ENCODE measurements at regions not wholly inside any gene's neighbourhood (a gene's known extent, or its start where the extent isn't known, plus 50 kb on each side); places are given as distances from the start of the nearest gene placed in this dataset.
"Not testable (repeated sequence)": the region's sequence is repeated elsewhere in the genome, so short reads cannot be mapped to it uniquely, and the experiment has no call there.

GRCh38 chr6:3920321-3920720 lies 71.1 kb downstream of the FAM50B start:
- no peak overlapping the region for H3K4me3 ChIP-seq (ENCODE audit: low read length)
- DNase-seq (ENCODE audit: low read depth), result no peak
- no peak for TF ChIP-seq CTCF (conservative IDR thresholded peaks at IDR 0.05; ENCODE audit: low read depth, low read length)

- no peak for DNase-seq (ENCODE audit: low read depth)
- no peak for TF ChIP-seq CTCF (conservative IDR thresholded peaks at IDR 0.05; ENCODE audit: low read depth, low read length)
- H3K4me3 ChIP-seq (ENCODE audit: low read length), result no peak overlapping the region
Measured at GRCh38 chr6:3921663-3922062, 72.5 kb downstream of the FAM50B start.

GRCh38 chr6:3922619-3923018 lies 73.4 kb downstream of the FAM50B start:
- not testable (repeated sequence) for DNase-seq (ENCODE audit: low read depth); H3K4me3 ChIP-seq (ENCODE audit: low read length)

GRCh38 chr6:3925223-3926149 lies 76.3 kb downstream of the FAM50B start:
- H3K4me3 ChIP-seq (ENCODE audit: low read length), result not testable (repeated sequence)

GRCh38 chr6:3926150-3926482 lies 76.9 kb downstream of the FAM50B start:
- no peak for TF ChIP-seq CTCF (conservative IDR thresholded peaks at IDR 0.05; ENCODE audit: low read depth, low read length)
- no peak for DNase-seq (ENCODE audit: low read depth)
- no peak overlapping the region for H3K4me3 ChIP-seq (ENCODE audit: low read length)

More at GRCh38 chr6:3925223-3926149, 76.3 kb downstream of the FAM50B start:
- DNase-seq (ENCODE audit: low read depth), result not testable (repeated sequence)

GRCh38 chr6:3928111-3928510 lies 78.9 kb downstream of the FAM50B start:
- no peak overlapping the region for H3K4me3 ChIP-seq (ENCODE audit: low read length)
- DNase-seq (ENCODE audit: low read depth), result no peak
- no peak for TF ChIP-seq CTCF (conservative IDR thresholded peaks at IDR 0.05; ENCODE audit: low read depth, low read length)

- no peak for DNase-seq (ENCODE audit: low read depth)
- TF ChIP-seq CTCF (conservative IDR thresholded peaks at IDR 0.05; ENCODE audit: low read depth, low read length), result no peak
- H3K4me3 ChIP-seq (ENCODE audit: low read length), result no peak overlapping the region
Measured at GRCh38 chr6:3929281-3929798, 80.2 kb downstream of the FAM50B start.

GRCh38 chr6:3937438-3937837 lies 88.3 kb downstream of the FAM50B start:
- no peak overlapping the region for H3K4me3 ChIP-seq (ENCODE audit: low read length)
- DNase-seq (ENCODE audit: low read depth), result no peak
- TF ChIP-seq CTCF (conservative IDR thresholded peaks at IDR 0.05; ENCODE audit: low read depth, low read length), result no peak

Measured in retinal pigment epithelial cell (primary cell).